GM19239 (cell line): ENCODE measurements at regions not wholly inside any gene's neighbourhood (a gene's known extent, or its start where the extent isn't known, plus 50 kb on each side); places are given as distances from the start of the nearest gene placed in this dataset.
"Not testable (repeated sequence)": the region's sequence is repeated elsewhere in the genome, so short reads cannot be mapped to it uniquely, and the experiment has no call there.

Source experiments
- DNase-seq: peaks from one replicate; pipeline ENCODE4 v3.0.0; 2011; ENCODE audit warnings: low spot score; ENCODE audit not compliant: insufficient read length
- FAIRE-seq: peaks from 2 replicates; lab custom pipeline; 2011; peaks lifted over from hg19 to GRCh38; lab: Jason Lieb, UNC

GRCh38 chr21:27372381-27372780 is 405.5 kb upstream of the ADAMTS5 start:
- FAIRE-seq (no peak), DNase-seq (no peak)

- FAIRE-seq (no peak), DNase-seq (no peak)
Observed at GRCh38 chr21:27371975-27372331, 405.1 kb upstream of the ADAMTS5 start.

GRCh38 chr21:27371115-27371974 is 404.5 kb upstream of the ADAMTS5 start:
- no peak for FAIRE-seq
- DNase-seq: no peak

GRCh38 chr21:27369978-27370571 is 403.2 kb upstream of the ADAMTS5 start:
- FAIRE-seq (no peak), DNase-seq (no peak)

- no peak for FAIRE-seq
- DNase-seq: no peak
Observed at GRCh38 chr21:27369234-27369633, 402.3 kb upstream of the ADAMTS5 start.

- FAIRE-seq: no peak
- no peak for DNase-seq
Observed at GRCh38 chr21:27366646-27367235, 399.9 kb upstream of the ADAMTS5 start.

- no peak for DNase-seq
- FAIRE-seq: no peak
Observed at GRCh38 chr21:27366036-27366435, 399.1 kb upstream of the ADAMTS5 start.

- DNase-seq: no peak
- no peak for FAIRE-seq
Observed at GRCh38 chr21:27365394-27365793, 398.5 kb upstream of the ADAMTS5 start.

GRCh38 chr21:27363719-27364477 is 397.0 kb upstream of the ADAMTS5 start:
- DNase-seq (no peak), FAIRE-seq (no peak)

GRCh38 chr21:27362249-27362648 is 395.4 kb upstream of the ADAMTS5 start:
- no peak for DNase-seq
- no peak for FAIRE-seq

GRCh38 chr21:27359141-27359540 is 392.3 kb upstream of the ADAMTS5 start:
- FAIRE-seq: no peak
- DNase-seq: no peak

- FAIRE-seq (no peak), DNase-seq (no peak)
Observed at GRCh38 chr21:27352885-27353284, 386.0 kb upstream of the ADAMTS5 start.

GRCh38 chr21:27346041-27346448 is 379.2 kb upstream of the ADAMTS5 start:
- no peak for DNase-seq
- FAIRE-seq: no peak

GRCh38 chr21:27339902-27340301 is 373.0 kb upstream of the ADAMTS5 start:
- no peak for FAIRE-seq
- no peak for DNase-seq

GRCh38 chr21:27338007-27338406 is 371.1 kb upstream of the ADAMTS5 start:
- DNase-seq, FAIRE-seq: not testable (repeated sequence)

GRCh38 chr21:27333096-27333495 is 366.2 kb upstream of the ADAMTS5 start:
- FAIRE-seq (no peak), DNase-seq (no peak)

GRCh38 chr21:27329255-27329851 is 362.5 kb upstream of the ADAMTS5 start:
- FAIRE-seq: no peak
- DNase-seq: no peak

GRCh38 chr21:27326301-27326700 is 359.4 kb upstream of the ADAMTS5 start:
- DNase-seq (no peak), FAIRE-seq (no peak)

- FAIRE-seq: no peak
Observed at GRCh38 chr21:27323331-27323730, 356.4 kb upstream of the ADAMTS5 start.

GRCh38 chr21:27321791-27322190 is 354.9 kb upstream of the ADAMTS5 start:
- FAIRE-seq: no peak
- DNase-seq: no peak

More at GRCh38 chr21:27323331-27323730, 356.4 kb upstream of the ADAMTS5 start:
- DNase-seq: no peak
